NCI-H2081 treated with DMSO at 0.1 percent for 48 hours (cell line): ENCODE measurements at regions not wholly inside any gene's neighbourhood (a gene's known extent, or its start where the extent isn't known, plus 50 kb on each side); places are given as distances from the start of the nearest gene placed in this dataset.

Experiments used
- DNase-seq: peaks from one replicate; lab custom pipeline; 2025; lab: John Stamatoyannopoulos, UW

DNA sequence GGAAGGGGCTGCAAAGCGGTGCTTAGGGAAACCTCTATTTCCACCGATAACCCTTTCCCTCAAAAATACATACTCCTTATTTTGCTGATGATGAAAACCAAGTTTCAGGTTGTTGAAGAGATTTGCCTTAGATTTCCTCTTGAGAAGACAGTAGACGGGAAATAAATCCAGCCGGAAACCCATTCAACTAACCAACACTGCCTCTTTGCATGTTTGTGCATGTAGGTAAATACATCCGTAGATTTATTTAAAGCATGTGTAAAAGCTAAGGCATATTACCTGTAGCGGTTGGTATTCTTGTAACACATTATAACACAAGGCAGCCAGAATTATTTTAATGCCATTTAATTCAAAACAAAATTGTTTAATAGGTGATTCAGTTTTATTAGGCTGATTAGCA lies 136.3 kb upstream of the SLC22A23 start:
- DNase-seq: no peak

DNA sequence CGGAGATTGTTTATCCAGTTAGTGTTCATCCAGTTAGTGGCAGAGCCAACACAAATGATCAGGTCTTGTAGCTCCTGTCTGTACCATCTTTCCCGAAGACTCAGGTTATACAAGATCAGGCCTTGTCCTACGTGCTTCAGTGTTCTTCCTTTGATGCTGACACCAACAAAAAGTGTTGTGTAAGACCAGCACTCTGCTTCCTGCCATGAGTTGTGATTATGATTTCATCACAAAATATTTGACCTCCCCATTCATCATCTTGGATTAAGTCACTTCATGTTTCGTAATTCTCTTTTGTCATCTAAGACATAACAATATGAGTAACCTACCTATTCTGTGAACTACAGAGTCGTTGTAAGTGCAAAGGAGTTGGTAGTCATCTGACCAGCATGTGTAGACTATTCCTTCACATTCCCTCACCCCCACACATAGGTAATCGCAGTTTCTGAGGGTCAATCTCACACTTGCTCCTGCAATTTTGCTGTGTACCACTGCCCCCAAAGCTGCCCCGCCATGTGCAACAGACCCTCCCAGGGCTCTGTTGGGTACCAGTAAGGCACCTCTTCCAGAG lies 135.6 kb upstream of the SLC22A23 start:
- DNase-seq: no peak

DNA sequence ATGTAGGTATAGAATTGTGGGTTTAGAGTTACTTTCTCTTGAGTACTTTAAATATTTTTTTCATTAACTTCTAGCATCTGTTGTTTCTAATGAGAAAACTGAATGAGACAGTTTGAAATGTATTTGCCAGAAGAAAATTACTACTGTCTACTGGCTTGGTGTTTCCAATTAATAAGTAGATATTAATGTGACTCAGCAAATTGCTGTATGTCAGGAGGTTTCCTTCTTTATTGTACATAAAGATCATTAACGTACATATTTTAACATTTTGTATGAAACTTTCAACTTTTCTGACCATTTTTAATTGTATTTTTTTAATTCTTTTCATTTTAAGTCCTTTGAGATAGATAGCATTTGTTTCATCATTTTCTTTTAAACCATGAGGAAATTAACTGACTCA lies 135.1 kb upstream of the SLC22A23 start:
- no peak for DNase-seq

DNA sequence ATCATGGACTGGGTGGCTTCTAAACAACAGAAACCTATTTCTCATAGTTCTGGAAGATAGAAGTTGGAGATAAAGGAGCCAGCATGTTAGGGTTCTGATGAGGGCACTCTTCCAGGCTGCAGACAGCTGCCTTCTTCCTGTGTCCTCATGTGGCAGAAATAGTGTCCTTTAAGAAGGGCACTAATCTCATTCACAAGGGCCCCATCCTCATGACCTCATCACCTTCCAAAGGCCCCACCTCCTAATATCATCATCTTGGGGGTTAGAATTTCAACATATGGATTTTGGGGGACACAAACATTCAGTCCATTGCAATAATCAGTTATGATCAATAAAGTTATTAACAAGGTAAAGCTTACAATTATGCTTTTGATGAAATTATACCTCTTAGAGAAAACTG lies 130.8 kb upstream of the SLC22A23 start:
- DNase-seq: no peak

DNA sequence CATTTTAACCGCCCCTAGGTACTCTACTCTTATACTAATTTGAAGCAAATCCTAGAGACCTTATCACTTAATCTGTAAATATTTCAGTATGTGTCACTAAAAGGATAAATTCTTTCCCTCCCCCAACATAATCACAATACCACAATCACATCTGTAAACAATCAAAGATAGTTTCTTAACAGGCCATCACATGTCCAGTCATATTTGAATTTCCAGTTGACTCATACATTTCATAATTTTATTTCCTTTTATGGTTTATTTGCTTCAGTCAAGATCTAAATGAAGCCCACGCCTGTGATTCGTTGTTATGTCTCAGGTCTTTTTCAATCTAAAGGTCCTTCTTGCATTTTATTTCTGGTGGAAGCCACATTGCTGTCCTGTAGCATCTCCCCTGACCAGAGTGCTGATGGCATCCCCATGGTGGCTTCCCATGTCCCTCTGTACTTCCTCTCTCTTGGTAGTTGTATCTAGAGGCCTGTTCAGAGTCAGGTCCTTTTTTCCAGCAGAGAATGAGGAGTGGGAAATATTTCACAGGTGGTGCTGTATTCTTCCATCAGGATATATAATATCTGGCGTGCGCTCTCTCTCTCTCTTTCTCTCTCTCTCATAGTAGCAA lies 128.6 kb upstream of the SLC22A23 start:
- no peak for DNase-seq

DNA sequence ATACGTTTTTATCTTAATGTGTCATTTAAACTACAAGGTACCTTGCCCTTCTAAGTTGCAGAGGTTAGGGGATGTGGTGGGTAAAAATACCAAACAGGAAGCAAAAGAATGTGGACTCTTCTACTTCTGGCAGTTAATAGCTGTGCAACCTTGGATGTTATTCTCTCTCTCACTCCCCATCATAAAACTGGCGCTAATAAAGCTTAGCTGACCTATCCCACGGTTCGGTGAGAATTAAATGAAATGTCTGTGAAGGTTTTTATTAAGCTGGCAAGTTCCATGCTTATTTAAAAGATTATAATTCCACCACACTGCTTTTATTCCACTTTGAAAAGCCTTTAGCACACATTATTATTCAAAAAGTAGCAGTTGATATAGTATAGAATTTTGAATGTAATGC lies 127.8 kb upstream of the SLC22A23 start:
- no peak for DNase-seq

DNA sequence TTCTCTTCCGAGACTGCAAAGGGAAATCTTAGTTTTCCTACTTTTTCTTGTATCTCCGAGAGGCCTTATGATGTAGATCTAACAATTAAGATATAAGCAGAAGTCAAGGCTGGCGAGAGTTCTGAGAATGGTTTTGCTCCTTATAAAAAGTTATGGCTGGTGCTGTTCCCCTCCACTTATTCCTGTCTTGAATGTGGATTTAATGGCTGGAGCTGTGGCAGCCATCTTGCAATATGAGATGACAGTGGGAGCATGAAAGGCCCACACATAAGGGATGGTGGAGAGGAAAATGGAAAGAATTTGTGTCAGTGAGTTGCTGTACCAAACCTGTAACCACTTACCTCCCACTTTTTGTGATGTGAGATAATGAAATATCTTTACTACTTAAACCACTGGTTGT lies 124.6 kb upstream of the SLC22A23 start:
- DNase-seq: no peak

DNA sequence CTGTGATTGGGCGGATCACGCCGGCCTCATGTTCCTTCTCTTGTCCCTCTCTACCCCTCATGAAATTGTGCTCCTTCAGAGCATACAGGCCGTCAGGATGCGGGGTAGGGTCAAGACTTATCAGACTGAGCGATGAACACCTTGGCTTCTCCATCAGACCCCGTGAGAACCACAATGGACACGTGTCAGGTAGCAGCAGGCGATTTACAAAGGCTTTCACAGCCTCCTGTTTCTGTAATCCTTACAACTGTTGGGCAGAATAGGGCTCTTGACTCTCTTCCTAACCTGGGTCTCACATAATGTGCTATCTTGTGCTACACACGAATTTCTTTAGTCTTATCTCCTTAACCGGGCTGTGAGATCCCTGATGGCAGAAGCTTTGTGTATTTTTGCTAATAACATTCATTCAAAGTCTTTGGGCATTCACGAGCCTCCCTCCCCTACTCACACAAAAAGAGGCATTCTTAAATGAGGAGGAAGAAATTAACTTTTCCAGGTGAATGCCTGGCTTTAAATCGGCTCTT lies 122.9 kb upstream of the SLC22A23 start:
- no peak for DNase-seq

DNA sequence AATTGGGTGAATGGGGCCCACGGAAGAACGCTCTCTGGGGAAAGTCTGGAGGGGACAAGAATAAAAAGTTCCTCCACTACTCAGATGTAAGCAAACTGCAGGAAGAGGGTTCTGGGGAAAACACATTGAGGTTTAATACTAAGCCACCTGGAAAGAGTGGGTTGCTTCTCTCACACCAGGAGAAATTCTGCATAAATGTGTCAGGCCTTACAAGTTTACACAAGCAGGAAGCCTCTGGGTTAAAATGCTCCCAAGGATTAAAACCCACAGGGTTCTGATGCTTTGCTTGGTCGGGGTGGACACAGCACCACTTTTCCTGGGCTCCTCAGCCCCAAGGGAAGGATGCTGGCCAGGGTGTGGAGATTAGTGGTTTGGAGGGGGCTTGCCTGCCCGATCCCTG lies 122.1 kb upstream of the SLC22A23 start:
- DNase-seq: no peak

DNA sequence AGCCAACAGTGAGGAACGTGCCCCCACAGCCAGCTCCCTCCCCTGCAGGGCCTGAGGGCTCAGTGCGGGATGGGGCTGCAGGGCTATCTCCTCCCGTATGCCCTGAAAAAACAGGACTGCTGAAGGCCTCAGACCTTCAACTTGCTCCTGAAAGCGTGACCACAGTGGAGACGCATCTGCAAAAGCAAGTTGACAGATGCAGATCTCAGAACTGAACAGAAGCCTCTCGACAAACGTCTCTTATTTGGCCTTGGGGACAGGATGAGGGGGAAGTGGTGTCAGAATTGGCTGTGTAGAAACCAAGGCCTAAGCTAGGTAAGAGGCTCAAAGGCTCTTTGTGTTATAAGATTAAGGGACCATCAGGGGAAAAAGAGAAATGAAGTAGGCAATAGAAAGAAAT lies 120.7 kb upstream of the SLC22A23 start:
- no peak for DNase-seq

DNA sequence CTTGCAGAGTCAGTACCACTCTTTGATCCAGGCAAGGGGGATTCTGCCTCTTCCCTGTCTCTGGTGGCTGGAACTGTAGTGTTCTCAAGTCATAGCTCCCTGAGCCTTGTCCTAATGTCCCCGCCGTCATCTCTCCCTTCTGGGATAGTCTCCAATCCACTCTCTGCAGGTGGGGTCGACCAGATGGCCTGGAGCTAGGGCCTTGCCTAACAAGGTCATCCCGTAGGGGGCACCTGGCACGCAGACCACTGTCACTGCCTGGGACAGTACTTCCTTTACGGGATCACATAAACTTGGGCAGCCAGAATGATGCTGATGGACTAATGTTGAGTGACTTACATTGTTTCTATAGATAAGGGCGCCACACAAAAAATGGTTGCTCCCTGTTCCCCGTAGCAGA lies 118.9 kb upstream of the SLC22A23 start:
- DNase-seq: no peak

DNA sequence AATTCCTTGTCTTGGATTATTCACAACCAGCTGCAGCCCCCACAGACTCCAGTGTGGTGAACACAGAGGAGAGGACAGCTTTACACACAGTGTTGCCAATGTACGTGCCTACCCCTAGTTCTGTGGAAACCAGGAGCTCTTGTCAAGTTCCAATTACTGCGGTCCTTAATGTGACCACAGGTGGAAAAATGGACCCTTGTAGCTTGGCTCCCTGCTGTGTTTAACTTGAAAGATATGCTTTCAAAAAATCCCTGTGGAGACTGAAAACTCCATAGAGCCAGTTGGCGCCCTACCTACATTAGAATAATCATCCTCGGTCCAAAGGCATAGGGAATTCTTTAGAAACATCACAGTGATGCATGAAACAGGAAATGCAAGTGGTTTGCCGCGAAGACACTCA lies 118.3 kb upstream of the SLC22A23 start:
- DNase-seq: no peak

DNA sequence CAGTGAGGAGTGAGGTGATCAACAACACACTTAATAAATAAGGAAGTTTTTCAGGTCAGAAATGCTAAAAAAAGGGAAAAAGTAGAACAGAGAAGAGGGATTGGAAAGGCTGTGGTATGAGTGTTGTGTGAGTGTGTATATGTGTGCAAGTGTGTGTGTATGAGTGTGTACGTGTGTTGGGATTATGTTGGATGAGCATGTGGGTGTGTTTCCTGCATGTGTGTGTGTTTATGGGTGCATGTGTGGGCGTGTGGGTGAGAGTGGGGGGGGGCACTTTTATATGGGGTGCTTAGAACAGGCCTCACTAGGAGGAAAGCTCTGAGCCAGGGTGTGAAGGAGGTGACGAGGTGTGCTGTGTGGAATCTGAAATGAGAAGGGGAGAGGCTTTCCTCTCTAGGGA lies 116.8 kb upstream of the SLC22A23 start:
- no peak for DNase-seq

DNA sequence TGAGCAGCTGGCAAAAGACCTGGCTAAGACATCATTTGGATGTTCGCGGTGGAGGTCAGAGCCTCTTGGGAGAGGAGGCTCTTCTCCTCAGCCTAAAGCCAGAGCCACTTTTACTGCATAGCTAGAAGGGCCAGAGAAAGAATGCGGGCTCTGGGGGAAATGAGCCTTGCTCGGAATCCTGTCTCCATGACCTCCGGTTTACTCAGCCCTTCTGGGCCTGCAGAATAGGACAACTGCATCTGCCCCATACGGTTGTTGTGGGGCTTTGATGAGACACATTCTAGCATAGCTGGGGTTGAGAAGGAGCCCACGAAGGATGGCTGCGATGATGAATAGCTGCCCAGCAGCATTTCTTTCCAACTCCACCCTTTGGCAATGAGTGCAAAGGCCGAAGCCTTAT lies 115.0 kb upstream of the SLC22A23 start:
- DNase-seq: no peak

DNA sequence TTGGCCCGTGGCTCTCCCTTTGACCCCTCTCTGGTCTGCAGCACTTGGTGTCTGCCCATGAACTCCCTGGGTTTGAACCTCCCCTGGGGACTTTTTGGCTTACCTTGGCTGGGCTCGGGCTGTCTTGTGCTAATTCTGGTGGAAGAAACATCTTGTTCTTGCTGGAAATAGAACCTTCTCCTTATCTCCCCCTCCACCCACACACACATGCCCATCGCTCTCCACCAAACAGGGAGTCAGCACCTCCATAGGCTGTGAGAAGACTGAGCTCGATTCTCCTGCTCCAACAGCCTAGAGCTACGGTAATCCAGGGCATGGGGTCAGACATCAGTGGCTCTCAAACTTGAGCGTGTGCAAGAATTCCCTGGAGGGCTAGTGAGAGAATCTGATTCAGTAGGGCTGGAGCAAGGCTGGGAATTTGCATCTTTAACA lies 114.4 kb upstream of the SLC22A23 start:
- no peak for DNase-seq

DNA sequence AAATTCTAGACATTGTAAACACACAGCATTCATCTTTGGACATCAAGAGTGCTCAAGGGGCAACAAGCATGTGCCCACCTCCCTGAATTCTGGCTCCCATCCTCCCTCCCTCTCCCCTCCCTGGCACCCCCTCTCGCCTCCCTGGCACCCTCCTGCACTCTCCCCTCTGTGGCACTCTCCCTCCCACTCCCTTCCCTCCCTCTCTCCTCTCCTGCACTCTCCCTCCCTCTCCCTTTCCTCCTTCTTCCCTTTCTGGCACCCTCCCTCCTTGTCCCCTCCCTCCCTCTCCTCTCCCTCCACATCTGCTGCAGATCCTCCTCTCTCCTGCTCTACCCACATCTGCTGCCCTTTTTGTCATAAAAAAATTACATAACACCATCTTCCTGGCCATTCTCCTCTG lies 113.0 kb upstream of the SLC22A23 start:
- no peak for DNase-seq

DNA sequence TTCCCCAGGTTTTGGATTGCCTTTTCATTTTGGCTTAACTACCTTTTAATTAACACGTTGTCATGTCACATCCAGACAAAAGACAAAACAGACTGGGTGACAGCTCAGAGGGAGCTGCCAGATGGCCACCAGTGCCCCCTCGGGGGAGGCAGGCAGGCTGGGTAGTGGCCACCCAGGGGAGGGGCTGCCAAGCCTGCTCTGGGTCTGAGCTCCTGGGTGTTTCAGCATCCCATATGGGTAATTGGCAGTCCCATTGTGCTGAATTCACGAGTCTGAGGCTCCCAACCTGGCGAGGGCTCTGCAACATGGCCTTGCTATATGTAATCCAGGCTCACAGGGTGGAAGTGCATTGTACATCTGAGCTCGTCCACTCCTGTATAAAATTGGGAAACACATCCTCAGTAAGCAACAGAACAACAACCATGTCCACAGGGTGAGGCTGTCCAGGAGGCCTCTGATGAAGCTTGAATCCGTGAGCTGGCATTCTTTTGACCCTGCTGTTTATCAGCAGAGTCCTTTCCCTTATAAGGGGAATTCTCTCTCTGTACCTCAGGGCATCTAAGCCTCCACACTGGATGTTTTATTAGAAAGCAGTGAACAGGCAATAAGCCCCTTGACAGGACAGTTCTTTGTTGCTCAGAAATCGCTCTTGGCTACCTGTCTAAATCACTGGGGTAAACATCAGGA lies 111.7 kb upstream of the SLC22A23 start:
- no peak for DNase-seq

DNA sequence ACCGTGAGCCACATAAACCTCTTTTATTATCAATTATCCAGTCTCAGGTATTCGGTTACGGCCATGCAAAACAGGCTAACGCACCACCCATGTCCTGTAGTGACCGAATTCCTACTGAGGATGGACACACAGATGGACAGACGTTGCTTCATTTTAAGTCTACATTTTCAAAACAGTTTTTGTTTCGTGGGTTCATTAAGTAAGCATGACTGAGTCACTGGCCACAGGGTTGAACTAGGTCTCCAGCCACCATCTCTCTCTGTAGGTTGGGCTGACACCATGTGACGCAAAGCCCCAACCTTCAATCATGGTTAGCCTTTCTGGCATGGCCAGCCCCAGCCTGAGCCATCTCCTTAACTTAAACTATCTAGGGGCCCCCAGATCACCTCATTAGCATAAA lies 110.0 kb upstream of the SLC22A23 start:
- DNase-seq: no peak

DNA sequence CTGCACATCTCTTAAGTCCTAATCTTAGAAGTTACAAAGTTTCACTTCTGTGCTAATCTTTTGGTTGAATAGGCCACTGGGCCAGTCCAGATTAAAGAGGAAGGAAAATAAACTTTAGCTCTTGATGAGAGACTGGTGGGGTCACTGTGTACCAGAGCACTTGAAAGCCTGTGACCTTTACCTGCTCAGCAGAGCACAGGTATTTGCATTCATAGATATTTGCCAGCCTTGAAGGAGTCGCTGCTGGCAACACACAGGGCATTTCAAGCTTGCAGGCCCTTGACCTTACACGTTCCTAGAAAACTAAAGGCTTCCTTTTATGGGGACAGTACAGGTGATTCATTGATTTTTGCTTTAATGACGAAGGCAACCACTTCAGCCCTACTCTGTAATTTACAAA lies 108.4 kb upstream of the SLC22A23 start:
- no peak for DNase-seq

DNA sequence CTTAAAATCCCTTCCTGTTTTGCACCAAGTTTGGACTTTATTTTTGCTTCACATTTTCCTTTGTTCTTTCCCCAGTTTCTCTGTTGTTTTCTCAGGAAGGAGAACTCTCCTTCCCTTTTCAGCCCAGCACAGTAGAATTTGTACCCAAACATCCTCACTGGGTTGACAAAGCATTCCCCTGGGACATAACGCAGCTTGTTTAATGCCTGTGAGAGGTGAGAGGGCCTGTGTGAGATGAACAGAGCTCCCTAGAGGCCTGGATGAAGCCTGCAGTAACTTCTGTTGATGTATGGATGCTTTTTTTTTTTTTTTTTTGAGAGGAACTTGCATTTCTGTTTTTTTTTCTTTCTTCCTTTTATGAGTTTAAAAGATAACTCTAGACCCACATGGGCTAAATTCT lies 104.9 kb upstream of the SLC22A23 start:
- DNase-seq: no peak

DNA sequence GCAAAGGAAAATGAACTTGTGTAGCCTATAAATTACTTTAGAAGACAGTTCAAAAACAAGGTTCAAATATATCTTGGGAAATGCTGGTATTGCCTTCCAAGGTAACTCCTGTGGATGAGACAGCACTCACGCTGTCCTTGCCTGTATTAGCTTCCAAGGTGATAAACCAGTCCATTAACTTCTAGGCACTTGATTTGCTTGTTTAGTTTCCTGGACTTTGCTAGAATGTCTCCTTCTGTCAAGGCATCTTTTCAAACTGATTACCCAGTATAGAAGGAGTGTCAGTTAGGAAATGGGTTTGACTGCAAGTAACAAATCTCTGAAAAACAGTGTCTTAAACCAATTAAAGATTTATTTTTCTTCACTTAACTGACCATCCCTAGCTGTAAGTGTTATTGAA lies 103.4 kb upstream of the SLC22A23 start:
- no peak for DNase-seq

DNA sequence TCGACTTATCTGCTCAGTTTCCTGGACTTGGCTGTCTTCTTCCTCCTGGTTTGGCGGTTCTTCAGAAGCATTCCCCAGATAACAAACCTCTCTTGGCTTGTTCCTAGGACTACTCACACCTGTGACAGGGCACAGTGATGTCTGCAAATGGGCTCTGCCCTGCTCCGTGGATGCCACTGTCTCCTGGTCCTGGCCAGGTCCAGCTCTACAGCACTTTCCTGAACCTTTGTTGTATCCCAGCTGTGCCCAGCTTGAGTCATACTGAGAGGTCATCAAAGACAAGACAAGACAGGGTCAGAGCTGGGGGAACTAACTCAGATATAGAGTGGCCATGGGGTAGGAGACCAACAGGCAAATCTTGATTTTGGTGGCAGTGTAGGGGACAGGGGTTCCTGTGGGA lies 102.7 kb upstream of the SLC22A23 start:
- DNase-seq: no peak

DNA sequence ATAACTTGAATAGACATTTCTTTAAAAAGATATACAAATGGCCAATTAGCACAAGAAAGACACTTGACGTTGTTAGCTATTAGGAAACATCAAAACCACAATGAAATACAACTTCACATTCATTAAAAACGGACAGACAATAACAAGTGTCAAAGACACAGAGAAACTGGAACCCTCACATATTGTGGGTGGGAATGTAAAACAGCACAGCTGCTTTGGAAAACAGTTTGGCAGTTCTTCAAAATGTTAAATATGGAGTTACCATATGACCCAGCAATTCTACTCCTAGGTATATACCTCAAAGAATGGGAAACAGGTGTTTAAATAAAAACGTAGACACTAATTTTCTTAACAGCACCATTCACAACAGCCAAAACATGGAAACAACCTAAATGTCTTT lies 100.5 kb upstream of the SLC22A23 start:
- peak; percentile 59 for DNase-seq

DNA sequence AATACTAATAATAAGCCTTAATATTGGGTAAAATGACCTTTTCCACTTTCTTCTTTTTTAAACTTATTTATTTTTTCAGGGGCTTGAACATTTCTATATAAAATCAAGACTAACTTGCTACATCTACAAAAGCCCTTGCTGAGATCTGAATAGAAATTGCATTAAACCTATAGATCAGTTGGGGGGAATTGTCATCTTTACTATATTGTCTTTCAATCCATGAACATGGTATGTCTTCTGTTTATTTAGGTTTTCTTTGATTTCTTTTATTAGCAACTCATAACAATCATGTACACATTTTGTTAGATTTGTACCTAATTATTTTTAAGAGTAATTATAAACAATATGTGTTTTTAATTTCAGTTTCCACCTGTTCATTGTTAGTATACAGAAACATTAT lies 96.4 kb upstream of the SLC22A23 start:
- DNase-seq: no peak
